GM23338 (cell line): ENCODE measurements at regions not wholly inside any gene's neighbourhood (a gene's known extent, or its start where the extent isn't known, plus 50 kb on each side); places are given as distances from the start of the nearest gene placed in this dataset.

Source experiments
- ATAC-seq: fragments of 200-7000 bp; cut with Tn5 transposase; 3 replicates; pipeline ENCODE4 v1.9.1; 2020
- DNase-seq: peaks from one replicate; pipeline ENCODE4 v3.0.0-alpha.2; 2015; ENCODE audit warnings: low spot score
- H2AFZ ChIP-seq: fragments of 200-600 bp; sonication (generic); 2 replicates; pipeline ENCODE4 v1.8.0; 2016; ENCODE audit warnings: antibody characterized with exemption, mild to moderate bottlenecking, moderate library complexity
- H3F3A ChIP-seq: fragments of 200-600 bp; sonication (generic); replicated peaks from 2 replicates; pipeline ENCODE4 v1.8.0; 2017; ENCODE audit warnings: antibody characterized with exemption, mixed run types, low read depth
- H3K27ac ChIP-seq: fragments of 200-600 bp; sonication (generic); 2 replicates; pipeline ENCODE4 v1.6.1; 2016; ENCODE audit warnings: low read depth
- H3K27me3 ChIP-seq: fragments of 200-600 bp; sonication (generic); 2 replicates; pipeline ENCODE4 v1.8.0; 2016; ENCODE audit warnings: mild to moderate bottlenecking, mixed run types, moderate library complexity; ENCODE audit not compliant: insufficient read depth
- H3K36me3 ChIP-seq: fragments of 200-600 bp; sonication (generic); 2 replicates; pipeline ENCODE4 v1.8.0; 2016; ENCODE audit warnings: mild to moderate bottlenecking; ENCODE audit not compliant: insufficient read depth
- H3K4me1 ChIP-seq: fragments of 200-600 bp; sonication (generic); 2 replicates; pipeline ENCODE4 v1.8.0; 2016; ENCODE audit warnings: mild to moderate bottlenecking, moderate library complexity; ENCODE audit not compliant: insufficient read depth
- H3K4me2 ChIP-seq: fragments of 200-600 bp; sonication (generic); 2 replicates; pipeline ENCODE4 v1.7.1; 2017; ENCODE audit warnings: mixed run types
- H3K4me3 ChIP-seq: fragments of 200-600 bp; sonication (generic); 2 replicates; pipeline ENCODE4 v1.6.1; 2016; ENCODE audit warnings: mixed run types
- H3K79me2 ChIP-seq: fragments of 200-600 bp; sonication (generic); replicated peaks from 2 replicates; pipeline ENCODE4 v1.8.0; 2017; ENCODE audit warnings: mild to moderate bottlenecking; ENCODE audit not compliant: insufficient read depth
- H3K9me2 ChIP-seq: fragments of 200-600 bp; sonication (generic); 2 replicates; pipeline ENCODE4 v1.8.0; 2017; ENCODE audit not compliant: insufficient read depth
- H4K20me1 ChIP-seq: fragments of 200-600 bp; sonication (generic); replicated peaks from 2 replicates; pipeline ENCODE4 v1.8.0; 2017; ENCODE audit warnings: mild to moderate bottlenecking; ENCODE audit not compliant: insufficient read depth
- H3K27ac Mint-ChIP-seq: 2 replicates; pipeline ENCODE4 v1.8.0; 2020; ENCODE audit warnings: inconsistent platforms, mild to moderate bottlenecking, moderate library complexity, mixed read lengths
- H3K27me3 Mint-ChIP-seq: 3 replicates; pipeline ENCODE4 v1.8.0; 2022; ENCODE audit warnings: low read depth, mild to moderate bottlenecking, moderate library complexity, mixed read lengths, inconsistent platforms; ENCODE audit not compliant: insufficient read depth, poor library complexity
- H3K36me3 Mint-ChIP-seq: 3 replicates; pipeline ENCODE4 v1.8.0; 2021; ENCODE audit warnings: low read depth, mild to moderate bottlenecking, inconsistent platforms, moderate library complexity, mixed read lengths
- H3K4me1 Mint-ChIP-seq: 3 replicates; pipeline ENCODE4 v1.8.0; 2020; ENCODE audit warnings: mild to moderate bottlenecking, inconsistent platforms, mixed read lengths
- H3K4me3 Mint-ChIP-seq: 3 replicates; pipeline ENCODE4 v1.8.0; 2021; ENCODE audit warnings: moderate library complexity, mild to moderate bottlenecking, inconsistent platforms, mixed read lengths
- H3K9me3 Mint-ChIP-seq: 3 replicates; pipeline ENCODE4 v1.8.0; 2020; ENCODE audit warnings: moderate library complexity, mild to moderate bottlenecking, inconsistent platforms, mixed read lengths
- CREB1 ChIP-seq: fragments of 250-450 bp; sonication (Bioruptor Pico); IDR thresholded peaks from 2 replicates; pipeline ENCODE4 v1.5.0; 2020; ENCODE audit warnings: low read depth, mild to moderate bottlenecking, moderate library complexity
- EZH2 ChIP-seq: fragments of 200-600 bp; sonication (generic); IDR thresholded peaks from one replicate; pipeline ENCODE4 v1.8.0; 2017; ENCODE audit warnings: antibody characterized with exemption, mild to moderate bottlenecking, low read depth; ENCODE audit not compliant: unreplicated experiment
- EZH2phosphoT487 ChIP-seq: fragments of 200-600 bp; sonication (generic); IDR thresholded peaks from one replicate; pipeline ENCODE4 v1.8.1; 2018; ENCODE audit warnings: antibody characterized with exemption; ENCODE audit not compliant: unreplicated experiment
- JUNB ChIP-seq: IDR thresholded peaks from one replicate; pipeline ENCODE4 v1.6.1; 2016; ENCODE audit warnings: antibody characterized with exemption; ENCODE audit not compliant: unreplicated experiment
- NANOG ChIP-seq: IDR thresholded peaks from 2 replicates; pipeline ENCODE4 v1.6.1; 2016; ENCODE audit warnings: antibody characterized with exemption, borderline replicate concordance
- POLR2AphosphoS5 ChIP-seq: IDR thresholded peaks from 2 replicates; pipeline ENCODE4 v1.6.1; 2016; ENCODE audit warnings: antibody characterized with exemption, low read depth
- STAT1 ChIP-seq: IDR thresholded peaks from one replicate; pipeline ENCODE4 v1.6.1; 2016; ENCODE audit warnings: antibody characterized with exemption; ENCODE audit not compliant: unreplicated experiment
- ZNF114 ChIP-seq: fragments of 250-450 bp; sonication (Bioruptor Pico); IDR thresholded peaks from 2 replicates; pipeline ENCODE4 v1.5.0; 2020; ENCODE audit warnings: mild to moderate bottlenecking, moderate library complexity
- ZNF331 ChIP-seq: fragments of 250-450 bp; sonication (Bioruptor Pico); IDR thresholded peaks from 2 replicates; pipeline ENCODE4 v1.5.0; 2020; ENCODE audit warnings: low read depth, mild to moderate bottlenecking, moderate library complexity
- TF ChIP-seq, protein P1 (sequence below), 2 experiments: fragments of 200-600 bp in 1 of 2; sonication (generic) in 1 of 2; conservative IDR thresholded peaks; 2 replicates each; pipeline versions ENCODE4 v1.5.1 to v1.6.1; 2016 to 2017; ENCODE audit warnings: antibody characterized with exemption in 2 of 2, low read depth in 2 of 2, mild to moderate bottlenecking in 2 of 2, moderate library complexity in 1 of 2
- TF ChIP-seq, protein P2 (sequence below): IDR thresholded peaks from 2 replicates; pipeline ENCODE4 v1.6.1; 2016; ENCODE audit warnings: antibody characterized with exemption

DNA sequence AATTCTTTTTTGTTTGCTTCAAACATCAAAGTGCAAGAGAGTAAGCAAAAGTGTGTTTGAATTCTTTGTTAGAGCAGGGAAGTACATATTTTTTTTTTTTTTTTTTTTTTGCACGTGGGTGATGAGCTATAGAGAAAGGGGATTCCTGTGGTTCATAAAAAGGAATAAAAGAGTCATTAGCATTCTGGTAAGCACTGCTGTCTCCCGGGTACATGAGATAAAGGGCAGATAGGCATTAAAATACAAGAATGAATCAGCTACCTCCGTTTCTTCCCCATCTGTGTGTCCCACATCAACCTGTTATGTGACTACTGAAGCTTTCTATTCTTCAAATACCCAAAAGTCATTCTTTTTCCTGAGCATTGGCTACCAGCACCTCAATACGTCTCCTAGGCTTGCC is 102.4 kb upstream of the SEMA3D start:
- Histone ChIP-seq H3K27me3 (no peaks in the 10 kb centered on the region), H4K20me1 (no peaks in the 10 kb centered on the region), H3K79me2 (no peaks in the 10 kb centered on the region), H2AFZ (no peak overlapping the region), H3K4me2 (no peak overlapping the region), H3F3A (no peaks in the 10 kb centered on the region), H3K27ac (no peak overlapping the region), H3K4me1 (peaks cover 23% of the 10 kb centered on the region), H3K4me3 (no peak overlapping the region), H3K36me3 (no peaks in the 10 kb centered on the region), H3K9me2 (peaks cover 4% of the 10 kb centered on the region; the same call in 1 of the 2 replicates)
- Mint-ChIP-seq H3K9me3 (no peaks in the 10 kb centered on the region), H3K27me3 (no peaks in the 10 kb centered on the region), H3K36me3 (no peaks in the 10 kb centered on the region), H3K4me3 (no peak overlapping the region), H3K4me1 (peaks cover 26% of the 10 kb centered on the region), H3K27ac (no peak overlapping the region; the same call in 1 of the 2 replicates)
- no peak; the same call in 2 of the 3 replicates for ATAC-seq
- TF ChIP-seq EZH2 (no peak), CREB1 (CRISPR knock-in tag) (no peak), JUNB (no peak), NANOG (no peak)
- TF ChIP-seq, protein P1, sequence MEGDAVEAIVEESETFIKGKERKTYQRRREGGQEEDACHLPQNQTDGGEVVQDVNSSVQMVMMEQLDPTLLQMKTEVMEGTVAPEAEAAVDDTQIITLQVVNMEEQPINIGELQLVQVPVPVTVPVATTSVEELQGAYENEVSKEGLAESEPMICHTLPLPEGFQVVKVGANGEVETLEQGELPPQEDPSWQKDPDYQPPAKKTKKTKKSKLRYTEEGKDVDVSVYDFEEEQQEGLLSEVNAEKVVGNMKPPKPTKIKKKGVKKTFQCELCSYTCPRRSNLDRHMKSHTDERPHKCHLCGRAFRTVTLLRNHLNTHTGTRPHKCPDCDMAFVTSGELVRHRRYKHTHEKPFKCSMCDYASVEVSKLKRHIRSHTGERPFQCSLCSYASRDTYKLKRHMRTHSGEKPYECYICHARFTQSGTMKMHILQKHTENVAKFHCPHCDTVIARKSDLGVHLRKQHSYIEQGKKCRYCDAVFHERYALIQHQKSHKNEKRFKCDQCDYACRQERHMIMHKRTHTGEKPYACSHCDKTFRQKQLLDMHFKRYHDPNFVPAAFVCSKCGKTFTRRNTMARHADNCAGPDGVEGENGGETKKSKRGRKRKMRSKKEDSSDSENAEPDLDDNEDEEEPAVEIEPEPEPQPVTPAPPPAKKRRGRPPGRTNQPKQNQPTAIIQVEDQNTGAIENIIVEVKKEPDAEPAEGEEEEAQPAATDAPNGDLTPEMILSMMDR (conservative IDR thresholded peaks at IDR 0.05; ENCODE audit: low read depth in 2 of 2): no peak
- DNase-seq: peak; percentile 5

DNA sequence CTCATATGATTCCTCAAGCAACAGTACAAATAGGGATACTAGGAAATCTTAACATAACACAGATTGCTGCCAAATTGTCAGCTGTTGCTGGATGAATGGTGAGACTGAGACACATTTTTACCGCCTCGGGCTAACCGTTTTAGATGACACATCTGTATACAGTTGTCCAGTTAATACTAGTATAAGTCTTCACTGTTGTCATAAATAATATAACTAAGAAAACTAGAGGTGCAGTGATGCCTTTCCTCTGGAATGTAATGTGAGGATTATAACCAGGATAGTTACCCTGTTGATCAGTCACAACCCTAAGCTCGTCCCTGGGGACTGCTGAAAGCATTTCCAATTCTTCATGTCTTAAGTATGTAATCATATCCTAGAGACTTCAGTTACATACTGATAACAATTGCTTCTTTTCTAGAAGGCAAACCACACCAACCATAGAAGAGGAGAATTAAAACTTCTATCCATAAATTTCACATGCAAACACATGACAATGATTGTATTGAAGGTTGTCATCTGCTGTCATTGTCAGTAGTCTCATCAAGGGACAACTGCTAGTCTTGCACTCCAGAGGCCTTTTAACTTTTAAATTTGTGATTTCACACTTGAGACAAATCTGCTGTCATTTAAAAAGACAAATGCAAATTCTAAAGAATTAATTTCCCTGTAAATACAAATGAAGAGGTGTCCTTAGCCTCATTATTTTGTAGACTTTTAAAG is 100.4 kb upstream of the SEMA3D start:
- Histone ChIP-seq H3K4me3 (no peak overlapping the region), H3K27me3 (no peaks in the 10 kb centered on the region), H3K4me1 (peaks cover 23% of the 10 kb centered on the region), H4K20me1 (no peaks in the 10 kb centered on the region), H3F3A (no peaks in the 10 kb centered on the region), H2AFZ (no peak overlapping the region), H3K36me3 (no peaks in the 10 kb centered on the region), H3K9me2 (no peaks in the 10 kb centered on the region), H3K27ac (no peak overlapping the region), H3K79me2 (no peaks in the 10 kb centered on the region), H3K4me2 (no peak overlapping the region)
- no peak overlapping the region for H3K27ac Mint-ChIP-seq
- H3K4me3 Mint-ChIP-seq: no peak overlapping the region
- H3K9me3 Mint-ChIP-seq: no peaks in the 10 kb centered on the region
- no peaks in the 10 kb centered on the region for H3K36me3 Mint-ChIP-seq
- H3K27me3 Mint-ChIP-seq: no peaks in the 10 kb centered on the region
- DNase-seq: no peak
- ATAC-seq: no peak
- H3K4me1 Mint-ChIP-seq: peaks cover 26% of the 10 kb centered on the region
- no peak for TF ChIP-seq STAT1
- TF ChIP-seq ZNF331 (CRISPR knock-in tag): no peak
- TF ChIP-seq ZNF114 (CRISPR knock-in tag): no peak
- TF ChIP-seq, protein P2, sequence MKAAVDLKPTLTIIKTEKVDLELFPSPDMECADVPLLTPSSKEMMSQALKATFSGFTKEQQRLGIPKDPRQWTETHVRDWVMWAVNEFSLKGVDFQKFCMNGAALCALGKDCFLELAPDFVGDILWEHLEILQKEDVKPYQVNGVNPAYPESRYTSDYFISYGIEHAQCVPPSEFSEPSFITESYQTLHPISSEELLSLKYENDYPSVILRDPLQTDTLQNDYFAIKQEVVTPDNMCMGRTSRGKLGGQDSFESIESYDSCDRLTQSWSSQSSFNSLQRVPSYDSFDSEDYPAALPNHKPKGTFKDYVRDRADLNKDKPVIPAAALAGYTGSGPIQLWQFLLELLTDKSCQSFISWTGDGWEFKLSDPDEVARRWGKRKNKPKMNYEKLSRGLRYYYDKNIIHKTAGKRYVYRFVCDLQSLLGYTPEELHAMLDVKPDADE: no peak
- TF ChIP-seq, protein P1 (conservative IDR thresholded peaks at IDR 0.05; ENCODE audit: low read depth in 2 of 2): no peak
- TF ChIP-seq EZH2phosphoT487: no peak
- no peak for TF ChIP-seq CREB1 (CRISPR knock-in tag)
- TF ChIP-seq POLR2AphosphoS5: no peak
- no peak for TF ChIP-seq JUNB
- TF ChIP-seq EZH2: no peak
- TF ChIP-seq NANOG: no peak
